SK-N-SH (cell line): ENCODE measurements at regions not wholly inside any gene's neighbourhood (a gene's known extent, or its start where the extent isn't known, plus 50 kb on each side); places are given as distances from the start of the nearest gene placed in this dataset.

Experiments
- CTCF ChIA-PET: fragments of 300-600, 350-600 bp; formaldehyde crosslinking; extraction: SDS; loops from one replicate; lab custom pipeline; 2021; lab: Yijun Ruan, JAX
- POLR2A ChIA-PET: fragments of 350-600 bp; sonication (Branson Sonifier 250); formaldehyde crosslinking; extraction: SDS; loops from one replicate; lab custom pipeline; 2020; ENCODE audit warnings: antibody characterized with exemption, inconsistent platforms; lab: Yijun Ruan, JAX
- DNase-seq: peaks from one replicate; pipeline ENCODE4 v3.0.0; 2012
- H2AFZ ChIP-seq: fragments of 200-600 bp; sonication (generic); 2 replicates; pipeline ENCODE4 v1.8.1; 2016; ENCODE audit warnings: antibody characterized with exemption, mild to moderate bottlenecking, low read depth
- H3F3A ChIP-seq: fragments of 200-600 bp; sonication (generic); replicated peaks from 2 replicates; pipeline ENCODE3; 2016; ENCODE audit warnings: antibody characterized with exemption, mild to moderate bottlenecking; ENCODE audit not compliant: insufficient read depth
- H3K27ac ChIP-seq, 2 experiments: fragments of 200-500 bp in 1 of 2; fragments of 200-600 bp in 1 of 2; sonication (Bioruptor generic) in 1 of 2; sonication (generic), shearing (Covaris generic) in 1 of 2; 2 replicates each; pipeline versions ENCODE4 v1.5.1 to v1.6.1; 2014 to 2016; ENCODE audit warnings: low read depth in 2 of 2, inconsistent platforms in 1 of 2, low read length in 1 of 2, mild to moderate bottlenecking in 1 of 2, mixed read lengths in 1 of 2
- H3K27me3 ChIP-seq: fragments of 200-600 bp; sonication (generic), shearing (Covaris generic); 2 replicates; pipeline ENCODE4 v1.6.1; 2016; ENCODE audit warnings: mixed run types; ENCODE audit not compliant: insufficient read depth
- H3K36me3 ChIP-seq, 2 experiments: fragments of 200-500 bp in 1 of 2; fragments of 200-600 bp in 1 of 2; sonication (Bioruptor generic) in 1 of 2; sonication (generic) in 1 of 2; replicated peaks in 1 of 2; 2 replicates each; pipeline versions ENCODE3 to v1.5.1; 2014 to 2016; ENCODE audit warnings: low read length in 1 of 2, mild to moderate bottlenecking in 1 of 2; ENCODE audit not compliant: insufficient read depth in 2 of 2, control insufficient read depth in 1 of 2
- H3K4me1 ChIP-seq, 2 experiments: fragments of 200-500 bp in 1 of 2; fragments of 200-600 bp in 1 of 2; sonication (Bioruptor generic) in 1 of 2; sonication (generic), shearing (Covaris generic) in 1 of 2; 2 replicates each; pipeline versions ENCODE4 v1.5.1 to v1.6.1; 2014 to 2016; ENCODE audit warnings: low read depth in 1 of 2, low read length in 1 of 2, mixed run types in 1 of 2; ENCODE audit not compliant: insufficient read depth in 2 of 2, control insufficient read depth in 1 of 2
- H3K4me2 ChIP-seq: fragments of 200-600 bp; sonication (generic), shearing (Covaris generic); 2 replicates; pipeline ENCODE4 v1.6.1; 2017; ENCODE audit warnings: mixed run types
- H3K4me3 ChIP-seq, 2 experiments: fragments of 200-500 bp in 1 of 2; fragments of 200-600 bp in 1 of 2; sonication (Bioruptor generic) in 1 of 2; sonication (generic), shearing (Covaris generic) in 1 of 2; 2 replicates each; pipeline versions ENCODE4 v1.5.1 to v1.8.1; 2014 to 2016; ENCODE audit warnings: low read depth in 2 of 2, inconsistent platforms in 1 of 2, low read length in 1 of 2, mild to moderate bottlenecking in 1 of 2, mixed read lengths in 1 of 2, moderate library complexity in 1 of 2
- H3K79me2 ChIP-seq: fragments of 200-600 bp; sonication (generic); 2 replicates; pipeline ENCODE4 v1.8.1; 2017; ENCODE audit warnings: mild to moderate bottlenecking; ENCODE audit not compliant: insufficient read depth
- H3K9ac ChIP-seq: fragments of 200-600 bp; sonication (generic); 2 replicates; pipeline ENCODE4 v1.6.1; 2017; ENCODE audit warnings: mixed run types
- H3K9me2 ChIP-seq: fragments of 200-600 bp; sonication (generic); 2 replicates; pipeline ENCODE4 v1.6.1; 2017; ENCODE audit warnings: mixed run types
- H3K9me3 ChIP-seq: fragments of 200-600 bp; sonication (generic); 2 replicates; pipeline ENCODE4 v1.6.1; 2017; ENCODE audit warnings: mixed run types, mild to moderate bottlenecking, moderate library complexity
- H4K20me1 ChIP-seq: fragments of 200-600 bp; sonication (generic); 2 replicates; pipeline ENCODE4 v1.6.1; 2017; ENCODE audit warnings: mild to moderate bottlenecking, mixed run types; ENCODE audit not compliant: insufficient read depth
- CHD2 ChIP-seq: fragments of 150-350 bp; IDR thresholded peaks from 2 replicates; pipeline ENCODE4 v1.6.1; 2018; ENCODE audit warnings: low read length; ENCODE audit not compliant: partially characterized antibody
- ELF1 ChIP-seq: IDR thresholded peaks from 2 replicates; pipeline ENCODE4 v1.4.0; 2012
- EP300 ChIP-seq, 2 experiments: IDR thresholded peaks; 2 replicates each; pipeline versions ENCODE4 v1.4.0 to v1.6.1; 2012; ENCODE audit warnings: borderline replicate concordance in 1 of 2, low read depth in 1 of 2, low read length in 1 of 2
- FOSL2 ChIP-seq: IDR thresholded peaks from 2 replicates; pipeline ENCODE4 v1.4.0; 2012; ENCODE audit warnings: low read depth, mild to moderate bottlenecking, moderate library complexity, borderline replicate concordance
- FOXJ3 ChIP-seq: sonication (generic); formaldehyde crosslinking; IDR thresholded peaks from 2 replicates; pipeline ENCODE4 v1.5.1; 2020; ENCODE audit warnings: mild to moderate bottlenecking, missing genetic modification reagents
- FOXM1 ChIP-seq: IDR thresholded peaks from 2 replicates; pipeline ENCODE4 v1.4.0; 2012; ENCODE audit warnings: low read depth, mild to moderate bottlenecking
- GATA2 ChIP-seq: sonication (generic); formaldehyde crosslinking; IDR thresholded peaks from 2 replicates; pipeline ENCODE4 v1.5.0; 2020; ENCODE audit warnings: mild to moderate bottlenecking, missing genetic modification reagents
- MEF2A ChIP-seq: IDR thresholded peaks from 2 replicates; pipeline ENCODE4 v1.4.0; 2012; ENCODE audit warnings: low read depth, borderline replicate concordance
- NRF1 ChIP-seq: IDR thresholded peaks from 2 replicates; pipeline ENCODE4 v1.6.1; 2012; ENCODE audit warnings: low read depth, mild to moderate bottlenecking, low read length
- PBX3 ChIP-seq: IDR thresholded peaks from 2 replicates; pipeline ENCODE4; 2012
- RCOR1 ChIP-seq: fragments of 150-350 bp; IDR thresholded peaks from 2 replicates; pipeline ENCODE4 v1.6.1; 2017; ENCODE audit warnings: antibody characterized with exemption, low read length
- RXRA ChIP-seq: IDR thresholded peaks from 2 replicates; pipeline ENCODE4 v1.4.0; 2012; ENCODE audit warnings: low read depth, mild to moderate bottlenecking, borderline replicate concordance
- SIN3A ChIP-seq: IDR thresholded peaks from 2 replicates; pipeline ENCODE4 v1.6.1; 2012; ENCODE audit warnings: low read depth, mild to moderate bottlenecking, low read length, moderate library complexity, borderline replicate concordance
- SMC3 ChIP-seq: IDR thresholded peaks from 2 replicates; pipeline ENCODE4 v1.6.1; 2012; ENCODE audit warnings: low read depth, low read length, improper control_type of control experiment
- TCF12 ChIP-seq: IDR thresholded peaks from 2 replicates; pipeline ENCODE4 v1.4.0; 2012
- TEAD4 ChIP-seq: IDR thresholded peaks from 2 replicates; pipeline ENCODE4 v1.4.0; 2012; ENCODE audit warnings: mild to moderate bottlenecking, borderline replicate concordance; ENCODE audit not compliant: insufficient read depth
- YY1 ChIP-seq: IDR thresholded peaks from 2 replicates; pipeline ENCODE4 v1.4.0; 2012; ENCODE audit warnings: low read depth, mild to moderate bottlenecking
- WGBS: methylation state at CpG from one replicate; pipeline ENCODE4 v1.1.6; 2017; ENCODE audit warnings: low lambda C conversion rate; 5-methylcytosine and 5-hydroxymethylcytosine counted together
- TF ChIP-seq, protein P1 (sequence below): IDR thresholded peaks from 2 replicates; pipeline ENCODE4 v1.4.0; 2012; ENCODE audit warnings: low read depth, borderline replicate concordance
- TF ChIP-seq, protein P2 (sequence below): fragments of 150-350 bp; IDR thresholded peaks from 2 replicates; pipeline ENCODE4 v1.6.1; 2016; ENCODE audit warnings: mild to moderate bottlenecking, low read depth, low read length
- TF ChIP-seq, protein P3 (sequence below): fragments of 150-350 bp; IDR thresholded peaks from 2 replicates; pipeline ENCODE4 v1.6.1; 2017; ENCODE audit warnings: antibody characterized with exemption, low read length, low read depth, borderline replicate concordance

DNA sequence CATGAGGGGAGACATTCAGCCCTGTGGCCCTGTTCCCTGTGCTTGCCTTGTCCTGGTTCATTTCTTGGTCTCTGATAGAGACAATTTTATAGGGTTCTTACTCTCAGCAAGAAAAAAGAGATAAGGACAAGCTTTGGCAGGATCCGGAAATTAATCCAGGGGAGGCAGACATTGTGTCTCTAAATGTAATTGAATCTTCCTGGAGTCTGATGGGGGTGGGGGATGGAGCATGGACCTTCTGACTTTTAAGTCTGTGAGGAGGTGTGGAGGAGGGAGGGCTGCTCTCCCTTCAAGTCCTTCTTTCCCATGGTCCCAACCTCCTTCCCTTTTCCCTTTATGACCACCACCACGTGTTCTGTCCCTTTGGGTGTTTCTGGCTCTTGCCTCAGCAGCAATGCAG lies 512.7 kb downstream of the DHX35 start:
- Histone ChIP-seq H4K20me1 (no peaks in the 10 kb centered on the region), H3K79me2 (no peaks in the 10 kb centered on the region), H3K4me1 (no peaks in the 10 kb centered on the region), H3F3A (no peaks in the 10 kb centered on the region), H3K4me2 (no peak overlapping the region), H3K9me2 (no peaks in the 10 kb centered on the region), H3K4me3 (no peak overlapping the region), H3K36me3 (no peaks in the 10 kb centered on the region), H3K27me3 (no peaks in the 10 kb centered on the region), H3K9ac (no peak overlapping the region), H3K27ac (no peak overlapping the region), H2AFZ (no peak overlapping the region), H3K9me3 (no peaks in the 10 kb centered on the region)
- CTCF ChIA-PET: no interaction called here
- 41% methylated on average over 2 of the region's 2 CpGs for WGBS
- POLR2A ChIA-PET: no interaction called here
- TF ChIP-seq, protein P1, sequence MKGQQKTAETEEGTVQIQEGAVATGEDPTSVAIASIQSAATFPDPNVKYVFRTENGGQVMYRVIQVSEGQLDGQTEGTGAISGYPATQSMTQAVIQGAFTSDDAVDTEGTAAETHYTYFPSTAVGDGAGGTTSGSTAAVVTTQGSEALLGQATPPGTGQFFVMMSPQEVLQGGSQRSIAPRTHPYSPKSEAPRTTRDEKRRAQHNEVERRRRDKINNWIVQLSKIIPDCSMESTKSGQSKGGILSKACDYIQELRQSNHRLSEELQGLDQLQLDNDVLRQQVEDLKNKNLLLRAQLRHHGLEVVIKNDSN: no peak
- TF ChIP-seq TCF12 (no peak), SIN3A (no peak), EP300 (IDR thresholded peaks at IDR 0.05; ENCODE audit: borderline replicate concordance in 1 of 2, low read depth in 1 of 2, low read length in 1 of 2) (no peak), RCOR1 (no peak), NRF1 (no peak), YY1 (no peak), MEF2A (no peak), FOXJ3 (no peak), PBX3 (no peak), SMC3 (no peak), GATA2 (no peak), CHD2 (no peak), RXRA (no peak), ELF1 (no peak), FOXM1 (no peak), FOSL2 (no peak), TEAD4 (no peak)
- TF ChIP-seq, protein P2, sequence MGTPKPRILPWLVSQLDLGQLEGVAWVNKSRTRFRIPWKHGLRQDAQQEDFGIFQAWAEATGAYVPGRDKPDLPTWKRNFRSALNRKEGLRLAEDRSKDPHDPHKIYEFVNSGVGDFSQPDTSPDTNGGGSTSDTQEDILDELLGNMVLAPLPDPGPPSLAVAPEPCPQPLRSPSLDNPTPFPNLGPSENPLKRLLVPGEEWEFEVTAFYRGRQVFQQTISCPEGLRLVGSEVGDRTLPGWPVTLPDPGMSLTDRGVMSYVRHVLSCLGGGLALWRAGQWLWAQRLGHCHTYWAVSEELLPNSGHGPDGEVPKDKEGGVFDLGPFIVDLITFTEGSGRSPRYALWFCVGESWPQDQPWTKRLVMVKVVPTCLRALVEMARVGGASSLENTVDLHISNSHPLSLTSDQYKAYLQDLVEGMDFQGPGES: no peak
- TF ChIP-seq, protein P3, sequence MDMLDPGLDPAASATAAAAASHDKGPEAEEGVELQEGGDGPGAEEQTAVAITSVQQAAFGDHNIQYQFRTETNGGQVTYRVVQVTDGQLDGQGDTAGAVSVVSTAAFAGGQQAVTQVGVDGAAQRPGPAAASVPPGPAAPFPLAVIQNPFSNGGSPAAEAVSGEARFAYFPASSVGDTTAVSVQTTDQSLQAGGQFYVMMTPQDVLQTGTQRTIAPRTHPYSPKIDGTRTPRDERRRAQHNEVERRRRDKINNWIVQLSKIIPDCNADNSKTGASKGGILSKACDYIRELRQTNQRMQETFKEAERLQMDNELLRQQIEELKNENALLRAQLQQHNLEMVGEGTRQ: no peak
- no peak for DNase-seq
